Midbrain (tissue), 1 donor: ENCODE measurements at regions not wholly inside any gene's neighbourhood (a gene's known extent, or its start where the extent isn't known, plus 50 kb on each side); places are given as distances from the start of the nearest gene placed in this dataset.

Source experiments
- DNase-seq: peaks from one replicate; lab custom pipeline; 2025; lab: John Stamatoyannopoulos, UW

DNA sequence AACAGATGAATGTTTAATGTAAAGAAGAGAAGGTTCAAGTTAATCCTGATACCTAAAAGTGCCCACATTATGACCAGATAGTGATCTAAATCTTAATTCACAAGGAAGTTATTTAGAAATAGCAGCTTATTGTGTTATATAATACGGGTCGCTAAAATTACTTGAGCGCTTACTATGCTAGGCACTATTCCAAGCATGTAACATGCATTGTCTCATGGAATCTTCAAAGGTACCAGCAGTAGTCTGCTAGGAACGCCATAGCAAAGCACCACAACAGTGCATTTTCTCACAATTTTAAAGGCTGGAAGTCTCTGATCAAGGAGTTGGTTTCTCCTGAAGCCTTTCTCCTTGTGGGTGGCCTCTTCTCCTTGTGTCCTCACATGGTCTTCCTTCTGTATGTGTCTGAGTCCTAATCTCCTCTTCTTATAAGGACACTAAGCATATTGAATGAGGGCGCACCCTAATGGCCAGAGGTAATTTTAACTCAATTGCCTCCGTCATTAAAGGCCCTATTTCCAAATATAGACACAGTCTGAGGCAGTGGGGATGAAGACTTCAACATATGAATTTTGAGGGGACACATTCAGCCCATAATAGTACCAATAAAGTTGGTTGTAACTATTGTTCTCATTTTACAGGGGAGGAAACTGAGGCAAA lies 118.4 kb downstream of the LRRC30 start:
- no peak for DNase-seq

DNA sequence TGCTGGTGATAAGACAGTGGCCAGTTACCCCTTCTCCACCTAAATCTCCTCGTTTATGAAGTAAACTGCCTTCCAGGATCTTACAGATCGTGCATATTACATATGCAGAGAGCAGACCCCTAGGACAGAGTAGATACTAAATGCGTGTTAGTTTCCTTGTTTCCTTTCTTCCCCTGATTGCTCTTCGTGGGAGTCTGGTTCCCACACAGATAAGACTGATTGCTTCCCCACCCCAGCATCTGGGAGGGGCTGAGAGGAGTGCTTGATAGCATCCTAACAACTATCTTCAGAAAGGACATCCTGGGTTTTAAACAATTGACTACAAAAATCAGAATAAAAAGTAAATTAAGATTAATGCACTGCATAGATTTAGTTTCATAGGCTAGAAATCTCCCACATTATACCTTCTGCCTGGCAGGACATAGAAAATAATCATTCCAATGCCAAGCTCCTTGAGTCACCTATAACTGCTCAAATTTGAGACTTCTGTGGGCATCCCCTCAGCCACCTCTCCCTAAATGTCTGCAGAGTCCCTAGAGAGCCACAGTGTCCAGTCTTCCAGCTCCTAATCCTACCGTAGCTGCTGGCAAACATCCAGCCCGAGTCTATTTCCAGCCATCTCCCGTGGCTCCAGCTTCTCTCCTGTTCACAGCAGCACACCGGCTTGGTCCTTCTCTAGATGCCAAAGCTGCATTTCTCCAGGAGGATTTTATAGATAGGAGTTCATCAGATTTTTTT lies 128.3 kb downstream of the LRRC30 start:
- DNase-seq: no peak

DNA sequence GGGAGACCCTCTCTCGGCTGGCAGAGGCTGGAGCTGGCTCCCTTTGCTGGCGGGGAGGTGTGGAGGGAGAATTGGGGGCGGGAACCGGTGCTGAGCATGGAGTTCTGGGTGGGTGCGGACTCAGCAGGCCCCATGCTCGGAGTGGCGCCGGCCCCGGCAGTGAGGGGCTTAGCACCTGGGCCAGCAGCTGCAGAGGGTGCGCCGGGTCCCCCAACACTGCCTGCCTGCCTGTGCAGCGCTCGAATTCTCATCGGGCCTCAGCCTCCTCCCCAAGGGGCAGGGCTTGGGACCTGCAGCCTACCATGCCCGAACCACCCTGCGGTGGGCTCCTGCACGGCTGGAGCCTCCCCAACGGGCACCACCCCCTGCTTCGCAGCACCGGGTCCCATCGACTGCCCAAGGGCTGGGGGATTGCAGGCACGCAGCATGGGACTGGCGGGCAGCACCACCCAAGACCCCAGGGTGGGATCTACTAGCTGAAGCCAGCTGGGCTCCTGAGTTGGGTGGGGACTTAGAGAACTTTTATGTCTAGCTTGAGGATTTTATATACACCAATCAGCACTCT lies 129.8 kb downstream of the LRRC30 start:
- no peak for DNase-seq

- no peak for DNase-seq
These were observed 132.4 kb downstream of the LRRC30 start for GRCh38 chr18:7363338-7363737.

GRCh38 chr18:7366597-7366996 lies 135.7 kb downstream of the LRRC30 start:
- DNase-seq: no peak

- DNase-seq: no peak
These were observed 136.4 kb downstream of the LRRC30 start for GRCh38 chr18:7367336-7367735.

DNA sequence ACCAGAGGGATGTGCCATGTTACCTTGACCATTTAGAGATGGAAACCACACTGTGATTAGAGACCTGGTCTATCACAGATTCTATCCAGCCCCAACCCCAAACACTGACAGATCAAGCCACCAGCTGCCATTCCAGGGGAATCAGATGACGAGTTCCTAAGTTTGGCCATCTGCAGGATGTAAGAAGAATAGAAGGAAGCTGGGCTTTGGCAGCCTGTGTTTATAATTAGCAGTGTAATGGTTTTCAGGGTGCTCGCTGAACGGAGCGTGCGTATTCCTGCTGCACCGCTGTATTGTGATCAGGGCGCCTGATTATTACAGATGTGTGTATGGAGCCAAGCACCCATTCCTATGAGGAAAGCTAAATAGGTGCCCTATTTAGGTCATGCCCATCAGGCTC lies 138.1 kb downstream of the LRRC30 start:
- no peak for DNase-seq

DNA sequence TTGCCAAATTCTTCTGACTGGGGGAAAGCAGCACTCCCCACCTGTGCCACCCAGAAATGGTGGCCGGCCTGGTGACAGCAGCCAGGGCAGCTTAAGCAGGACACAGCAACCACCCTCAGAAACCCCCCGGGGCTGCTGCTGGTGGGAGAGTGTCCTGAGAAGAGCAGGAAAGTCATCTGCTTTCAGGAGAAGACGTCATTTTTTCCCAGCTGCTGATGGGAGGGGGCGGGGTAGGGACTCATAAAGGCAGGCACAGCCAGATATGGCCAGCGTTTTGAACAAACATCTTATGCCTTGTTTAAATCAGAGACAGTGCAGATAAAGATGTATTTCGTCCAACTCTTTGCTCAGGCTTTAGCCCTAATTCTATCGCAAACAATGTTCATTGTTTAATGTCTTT lies 139.5 kb downstream of the LRRC30 start:
- DNase-seq: no peak

- DNase-seq: no peak
These were observed 139.9 kb downstream of the LRRC30 start for GRCh38 chr18:7370802-7371201.

DNA sequence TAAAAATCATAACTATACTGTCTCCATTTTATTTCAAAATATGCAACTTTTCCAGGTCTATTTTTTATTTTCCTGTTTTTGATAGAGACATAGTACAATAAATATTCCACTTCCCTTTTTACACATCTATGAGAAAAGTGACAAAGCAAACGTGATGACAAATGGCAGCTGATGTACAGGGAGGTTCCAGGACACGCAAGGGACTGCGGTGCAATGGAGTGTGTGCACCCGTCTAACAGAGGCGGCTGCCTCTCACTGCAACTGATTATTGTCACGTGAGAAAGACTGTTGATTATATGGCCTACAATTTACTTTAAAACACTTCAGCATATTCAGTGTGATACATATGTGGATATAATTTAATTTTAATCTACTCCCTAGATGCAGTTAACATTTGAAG lies 142.6 kb downstream of the LRRC30 start:
- DNase-seq: no peak

DNA sequence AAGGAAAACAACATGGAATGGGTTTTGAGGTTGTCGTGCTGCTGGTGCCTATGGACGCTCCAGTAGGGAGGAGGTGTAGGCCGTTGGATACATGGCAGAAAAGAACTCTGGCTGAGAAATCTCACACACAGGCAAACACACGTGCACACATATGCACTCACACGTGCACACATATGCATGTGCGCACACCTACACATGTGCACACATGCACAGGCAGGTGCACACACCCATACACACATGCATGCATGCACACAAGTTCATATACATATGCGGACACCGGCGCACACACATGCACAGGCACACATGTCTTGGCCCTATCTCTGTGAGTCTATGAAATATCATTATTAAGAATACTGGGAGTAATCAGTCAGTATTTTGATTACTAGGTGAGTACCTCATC lies 150.4 kb downstream of the LRRC30 start:
- no peak for DNase-seq

- DNase-seq: no peak
These were observed 151.6 kb downstream of the LRRC30 start for GRCh38 chr18:7382328-7383001.

DNA sequence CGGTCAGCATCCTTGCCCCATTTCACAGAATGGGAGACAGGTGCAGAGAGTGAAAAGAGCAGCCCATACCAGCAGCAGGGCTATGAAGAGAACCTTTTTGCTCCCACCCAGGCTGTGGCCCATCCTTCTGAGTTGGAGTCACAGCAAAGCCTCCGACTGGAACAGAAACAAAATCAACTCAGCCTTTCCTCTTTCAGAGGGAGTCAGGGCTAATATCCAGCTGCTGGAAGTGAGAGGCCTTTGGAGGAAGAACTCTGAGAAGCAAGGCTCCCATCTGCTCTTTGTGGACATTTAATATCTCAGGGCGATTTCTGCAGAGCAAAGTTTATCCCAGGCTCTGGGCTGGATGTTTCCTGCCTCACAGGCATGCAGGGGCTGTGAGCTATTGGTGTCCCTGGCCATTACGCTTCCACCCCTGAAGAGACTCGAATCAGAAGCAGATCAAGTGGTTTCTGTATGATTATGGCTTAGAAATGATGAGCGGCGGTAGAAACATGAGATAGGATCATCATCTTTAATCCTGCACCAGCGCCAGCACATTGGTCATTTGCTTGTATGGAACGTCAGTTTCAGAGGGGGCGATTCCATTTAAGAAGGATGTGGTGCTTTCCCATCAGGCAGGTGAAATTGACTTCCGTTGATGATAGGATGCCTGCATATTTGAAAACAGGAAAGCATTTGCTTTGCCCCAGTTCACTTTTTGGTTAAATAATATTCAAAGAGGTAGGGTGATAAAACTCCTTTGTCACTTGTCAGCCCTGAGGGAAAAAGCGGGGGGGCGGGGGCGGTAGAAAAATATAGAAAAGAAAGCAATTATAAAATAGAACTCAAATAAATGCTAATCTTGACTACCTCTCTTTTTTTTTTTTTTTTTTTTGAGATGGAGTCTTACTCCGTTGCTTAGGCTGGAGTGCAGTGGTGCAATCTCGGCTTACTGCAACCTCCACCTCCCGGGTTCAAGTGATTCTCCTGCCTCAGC lies 152.4 kb downstream of the LRRC30 start:
- DNase-seq: no peak

- no peak for DNase-seq
These were observed 157.9 kb downstream of the LRRC30 start for GRCh38 chr18:7388741-7389140.

DNA sequence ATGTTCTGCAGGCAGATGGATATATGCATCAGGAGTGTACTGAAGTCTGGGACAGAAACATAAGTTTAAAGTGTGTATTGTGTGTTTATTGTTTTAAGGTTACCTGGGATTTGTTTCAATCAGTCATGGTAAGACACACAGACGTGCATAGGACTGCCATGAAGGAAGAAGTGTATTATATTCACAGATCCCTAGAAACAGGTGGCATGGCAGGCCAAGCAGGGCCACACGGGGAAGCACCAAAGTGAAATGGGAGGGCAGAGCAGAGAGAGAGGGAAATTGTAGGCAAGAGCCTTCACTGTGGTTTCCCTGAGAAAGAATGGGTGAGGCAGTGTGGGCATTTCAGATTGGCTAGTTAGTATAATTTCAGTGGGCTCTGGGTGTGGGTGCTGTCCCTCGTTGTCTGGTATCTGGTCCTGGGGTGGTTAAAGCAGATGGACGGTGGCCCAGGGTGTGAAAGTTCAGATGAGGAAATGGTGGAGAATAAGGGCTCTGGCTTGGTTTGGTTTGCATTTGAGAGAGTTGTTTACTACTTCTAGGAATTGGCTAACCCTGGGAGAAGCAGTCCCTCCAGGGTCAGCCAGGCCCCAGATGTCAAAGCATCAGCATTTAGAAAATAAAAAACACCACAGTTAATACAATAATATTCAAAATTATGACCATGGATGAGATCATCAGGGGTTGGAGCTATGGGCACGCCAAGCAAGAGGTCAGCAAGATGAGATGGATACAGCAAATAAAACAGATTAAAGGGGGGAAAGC lies 160.0 kb downstream of the LRRC30 start:
- DNase-seq: no peak

DNA sequence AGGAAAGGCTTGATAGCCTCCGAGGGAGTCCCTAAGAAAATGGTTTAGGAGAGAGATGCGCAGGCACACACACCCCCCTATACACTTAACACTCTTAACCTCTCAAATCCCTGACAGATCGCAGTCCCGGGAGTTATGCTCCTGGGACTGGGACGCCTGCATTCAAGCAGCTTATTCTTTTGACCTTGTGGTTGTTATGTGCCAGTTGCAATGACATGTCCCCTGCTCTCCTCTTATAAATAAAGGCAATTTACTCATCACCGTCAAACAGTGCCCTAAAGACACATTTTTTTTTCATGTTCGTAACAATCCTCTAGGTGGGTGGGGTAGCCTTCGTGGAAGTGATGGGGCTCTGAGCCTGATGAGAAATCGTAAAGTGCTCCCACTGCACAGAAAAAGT lies 162.2 kb downstream of the LRRC30 start:
- DNase-seq: no peak

DNA sequence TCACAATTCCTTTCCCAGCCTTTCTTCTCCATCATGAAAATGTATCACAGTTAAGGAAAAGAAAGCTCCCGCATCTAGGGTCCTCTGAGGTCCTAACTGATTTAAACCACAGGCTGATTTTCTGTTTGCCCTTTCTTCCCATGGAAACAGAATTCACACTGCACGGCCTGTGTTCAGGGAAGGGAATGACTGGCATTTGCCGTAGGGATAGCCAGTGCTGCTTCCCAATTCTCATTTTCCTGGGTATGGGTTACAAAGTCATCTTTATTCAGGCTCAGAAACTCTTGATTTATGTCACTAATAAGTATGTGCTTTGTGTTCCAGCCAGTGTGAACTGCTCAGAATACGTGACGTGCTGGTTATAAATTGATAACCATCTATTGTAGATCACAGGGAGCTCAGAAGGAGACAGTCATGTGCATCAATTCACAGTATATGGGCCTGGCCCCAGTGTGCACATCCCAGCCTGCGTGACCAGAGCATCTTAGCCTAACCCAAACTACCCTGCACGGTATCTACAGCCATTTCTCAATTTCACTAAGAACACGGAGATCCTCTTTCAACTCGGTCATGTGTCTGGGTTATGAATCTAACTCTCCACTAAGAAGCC lies 163.3 kb downstream of the LRRC30 start:
- DNase-seq: no peak

DNA sequence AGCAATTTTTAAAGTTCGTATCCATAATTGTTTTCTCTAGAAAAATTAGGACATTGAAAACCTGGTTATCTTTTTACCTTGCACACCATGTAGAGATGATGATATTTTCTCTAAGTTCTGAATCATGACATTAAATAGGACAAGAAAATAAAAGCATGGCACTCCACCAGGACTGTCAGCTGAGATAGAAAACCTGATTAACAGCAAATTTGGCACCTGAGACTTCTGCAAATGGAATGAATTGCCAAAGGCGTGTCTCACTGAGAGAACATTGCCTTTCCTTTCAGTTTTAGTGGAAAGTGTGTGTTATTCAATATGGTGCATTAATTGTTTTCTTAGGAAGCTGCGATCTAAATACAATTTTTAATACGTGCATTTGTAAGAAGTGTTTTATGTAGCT lies 164.7 kb downstream of the LRRC30 start:
- DNase-seq: no peak

- DNase-seq: no peak
These were observed 153.2 kb upstream of the PTPRM start for GRCh38 chr18:7413906-7414305.

- no peak for DNase-seq
These were observed 152.7 kb upstream of the PTPRM start for GRCh38 chr18:7414459-7414858.
